ENCODE measurements at regions not wholly inside any gene's neighbourhood (a gene's known extent, or its start where the extent isn't known, plus 50 kb on each side); places are given as distances from the start of the nearest gene placed in this dataset.

DNA sequence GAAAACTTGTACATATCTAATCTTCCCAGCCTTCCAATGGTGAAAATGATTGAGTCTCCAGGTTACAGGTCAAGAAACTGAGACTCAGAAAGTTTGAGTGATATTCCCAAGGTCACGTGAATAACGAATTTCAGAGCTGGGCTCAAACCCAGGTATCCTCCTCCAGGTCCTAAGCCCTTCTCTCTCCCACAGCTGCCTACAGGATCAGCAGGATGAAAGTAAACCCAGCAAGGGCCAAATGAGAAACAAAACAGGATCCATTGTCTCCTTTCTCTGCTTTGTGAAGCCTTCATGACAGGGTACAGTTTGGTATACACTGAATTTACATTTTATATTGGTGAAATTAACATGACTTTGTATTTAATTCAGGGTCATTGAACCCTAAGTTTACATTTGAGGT is 208.1 kb downstream of the RBM26 start:
- TF ChIP-seq, protein P1, sequence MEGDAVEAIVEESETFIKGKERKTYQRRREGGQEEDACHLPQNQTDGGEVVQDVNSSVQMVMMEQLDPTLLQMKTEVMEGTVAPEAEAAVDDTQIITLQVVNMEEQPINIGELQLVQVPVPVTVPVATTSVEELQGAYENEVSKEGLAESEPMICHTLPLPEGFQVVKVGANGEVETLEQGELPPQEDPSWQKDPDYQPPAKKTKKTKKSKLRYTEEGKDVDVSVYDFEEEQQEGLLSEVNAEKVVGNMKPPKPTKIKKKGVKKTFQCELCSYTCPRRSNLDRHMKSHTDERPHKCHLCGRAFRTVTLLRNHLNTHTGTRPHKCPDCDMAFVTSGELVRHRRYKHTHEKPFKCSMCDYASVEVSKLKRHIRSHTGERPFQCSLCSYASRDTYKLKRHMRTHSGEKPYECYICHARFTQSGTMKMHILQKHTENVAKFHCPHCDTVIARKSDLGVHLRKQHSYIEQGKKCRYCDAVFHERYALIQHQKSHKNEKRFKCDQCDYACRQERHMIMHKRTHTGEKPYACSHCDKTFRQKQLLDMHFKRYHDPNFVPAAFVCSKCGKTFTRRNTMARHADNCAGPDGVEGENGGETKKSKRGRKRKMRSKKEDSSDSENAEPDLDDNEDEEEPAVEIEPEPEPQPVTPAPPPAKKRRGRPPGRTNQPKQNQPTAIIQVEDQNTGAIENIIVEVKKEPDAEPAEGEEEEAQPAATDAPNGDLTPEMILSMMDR (IDR thresholded peaks at IDR 0.05): no peak
- ATAC-seq (no peak), DNase-seq (no peak)
- no peak overlapping the region for H3K4me3 ChIP-seq
- H3K27ac ChIP-seq: no peak overlapping the region
- H3K27me3 ChIP-seq: no peaks in the 10 kb centered on the region
- H3K9me3 ChIP-seq: no peaks in the 10 kb centered on the region
- H3K4me1 ChIP-seq: peaks cover 0 to 10% (median 0%) of the 10 kb centered on the region in 9 donors
- intact Hi-C loops (cut with DNase I): no loop called here
- 64 to 65% methylated on average over 2 of the region's 2 CpGs for WGBS, 2 donors
- H3K36me3 ChIP-seq: no peaks in the 10 kb centered on the region

DNA sequence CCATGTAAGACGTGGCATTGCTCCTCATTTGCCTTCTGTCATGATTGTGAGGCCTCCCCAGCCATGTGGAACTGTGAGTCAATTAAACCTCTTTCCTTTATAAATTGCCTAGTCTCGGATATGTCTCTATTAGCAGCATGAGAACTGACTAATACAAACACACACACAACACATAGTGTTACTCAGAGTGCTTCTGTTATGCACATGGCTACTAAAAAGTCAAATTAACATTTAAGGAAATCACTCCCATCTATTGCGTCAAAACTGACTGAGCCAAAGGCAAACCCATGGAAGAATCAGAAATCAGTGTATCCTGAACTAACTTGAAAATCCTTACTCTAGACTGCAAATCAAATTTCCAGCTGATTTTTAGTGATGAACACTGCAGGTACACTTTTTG is 209.2 kb downstream of the RBM26 start:
- no peak overlapping the region for H3K27ac ChIP-seq
- no peaks in the 10 kb centered on the region for H3K36me3 ChIP-seq
- WGBS, 2 donors: 83 to 86% methylated on average over 3 of the region's 3 CpGs
- H3K4me1 ChIP-seq: peaks cover 0 to 10% (median 0%) of the 10 kb centered on the region in 9 donors
- ATAC-seq (no peak), DNase-seq (no peak)
- H3K27me3 ChIP-seq: no peaks in the 10 kb centered on the region
- H3K9me3 ChIP-seq: no peaks in the 10 kb centered on the region
- intact Hi-C loops (cut with DNase I): no loop called here
- H3K4me3 ChIP-seq: no peak overlapping the region
- TF ChIP-seq, protein P1 (IDR thresholded peaks at IDR 0.05): no peak

DNA sequence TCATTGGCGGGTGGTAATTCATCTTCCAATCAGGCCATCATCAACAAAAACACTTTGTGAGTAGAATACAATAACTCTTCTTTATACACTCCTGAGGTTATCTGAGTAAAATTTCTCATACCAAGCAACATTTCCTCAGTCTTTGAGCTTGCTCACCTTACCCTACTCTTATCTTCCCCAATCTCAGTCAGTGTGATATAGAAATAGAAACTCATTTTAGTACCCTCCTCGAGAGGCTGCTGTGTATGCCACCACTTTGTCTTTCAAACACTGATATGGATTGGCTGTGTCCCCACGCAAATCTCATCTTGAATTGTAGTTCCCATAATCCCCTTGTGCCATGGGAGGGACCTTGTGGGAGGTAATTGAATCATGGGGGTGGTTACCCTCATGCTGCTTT is 209.7 kb downstream of the RBM26 start:
- Histone ChIP-seq H3K27ac (no peak overlapping the region), H3K36me3 (no peaks in the 10 kb centered on the region), H3K27me3 (no peaks in the 10 kb centered on the region), H3K9me3 (no peaks in the 10 kb centered on the region), H3K4me1 (peaks cover 0 to 10% (median 0%) of the 10 kb centered on the region in 9 donors), H3K4me3 (no peak overlapping the region)
- 80 to 84% methylated on average over 3 of the region's 3 CpGs for WGBS, 2 donors
- intact Hi-C loops (cut with DNase I): no loop called here
- DNase-seq: no peak
- TF ChIP-seq, protein P1 (IDR thresholded peaks at IDR 0.05): no peak
- no peak for ATAC-seq

DNA sequence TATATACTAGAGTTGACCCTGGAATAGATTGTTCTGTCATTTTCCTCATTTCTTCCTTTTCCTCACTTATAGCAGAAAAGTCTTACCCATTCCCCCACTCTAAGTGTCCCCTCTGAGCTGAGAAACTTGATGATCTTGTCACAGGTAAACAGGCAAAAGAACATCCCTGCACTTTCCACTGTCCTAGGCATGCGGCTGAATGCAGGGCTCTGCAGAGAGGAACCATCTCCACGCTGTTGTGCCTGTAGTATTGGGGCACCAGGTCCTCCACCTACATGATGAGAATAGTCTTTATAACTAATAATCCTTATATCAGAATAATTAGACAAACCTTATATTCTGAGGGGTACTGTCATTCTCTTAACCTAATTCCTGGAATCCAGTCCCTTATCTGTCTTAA is 211.3 kb downstream of the RBM26 start:
- Histone ChIP-seq H3K4me3 (no peak overlapping the region), H3K27ac (no peak overlapping the region), H3K9me3 (no peaks in the 10 kb centered on the region), H3K36me3 (no peaks in the 10 kb centered on the region), H3K4me1 (peaks cover 0 to 10% (median 0%) of the 10 kb centered on the region in 9 donors), H3K27me3 (no peaks in the 10 kb centered on the region)
- no peak for ATAC-seq
- TF ChIP-seq, protein P1 (IDR thresholded peaks at IDR 0.05): no peak
- WGBS, 2 donors: 84 to 85% methylated on average over 2 of the region's 2 CpGs
- intact Hi-C loops (cut with DNase I): no loop called here
- DNase-seq: no peak
